ENCODE measurements at regions not wholly inside any gene's neighbourhood (a gene's known extent, or its start where the extent isn't known, plus 50 kb on each side); places are given as distances from the start of the nearest gene placed in this dataset.

- Mint-ChIP-seq H3K4me1 (ENCODE audit: low read depth) (no peaks in the 10 kb centered on the region), H3K4me3 (no peak overlapping the region), H3K27me3 (peaks cover 24% of the 10 kb centered on the region), H3K27ac (no peak overlapping the region), H3K9me3 (peaks cover 2% of the 10 kb centered on the region), H3K36me3 (ENCODE audit: low read depth) (no peaks in the 10 kb centered on the region)
- H3K4me3 ChIP-seq (ENCODE audit: low read length), result no peak overlapping the region
- H3K9me3 ChIP-seq (ENCODE audit: control insufficient read depth in 1 of 2, insufficient read depth in 1 of 2, low read length in 2 of 2), result no peaks in the 10 kb centered on the region
- H3K4me1 ChIP-seq (ENCODE audit: insufficient read depth, low read length), result no peaks in the 10 kb centered on the region
- no peaks in the 10 kb centered on the region for H3K36me3 ChIP-seq (ENCODE audit: insufficient read depth, low read length)
- H3K27ac ChIP-seq (ENCODE audit: low read depth in 1 of 2, low read length in 2 of 2), result no peak overlapping the region
- POLR2A ChIA-PET, result no interaction called here
- DNase-seq (peak in 1 of 14 experiments; percentile 15), ATAC-seq (ENCODE audit: poor library complexity) (no peak)
- CTCF ChIA-PET, result no interaction called here
- H3K27me3 ChIP-seq (ENCODE audit: control insufficient read depth in 1 of 2, insufficient read depth in 2 of 2, low read length in 2 of 2), result peaks cover 4 to 9% of the 10 kb centered on the region in 2 experiments
- TF ChIP-seq CTCF (IDR thresholded peaks at IDR 0.05), result no peak
- intact Hi-C loops (cut with DNase I, micrococcal nuclease), result no loop called here
Measured at GRCh38 chr1:209513226-209513625, 70.3 kb upstream of the CAMK1G start.

- Histone ChIP-seq H3K27ac (ENCODE audit: low read depth in 1 of 2, low read length in 2 of 2) (no peak overlapping the region), H3K36me3 (ENCODE audit: insufficient read depth, low read length) (no peaks in the 10 kb centered on the region), H3K27me3 (ENCODE audit: control insufficient read depth in 1 of 2, insufficient read depth in 2 of 2, low read length in 2 of 2) (peaks cover 4 to 9% of the 10 kb centered on the region in 2 experiments), H3K9me3 (ENCODE audit: control insufficient read depth in 1 of 2, insufficient read depth in 1 of 2, low read length in 2 of 2) (no peaks in the 10 kb centered on the region), H3K4me3 (ENCODE audit: low read length) (no peak overlapping the region), H3K4me1 (ENCODE audit: insufficient read depth, low read length) (no peaks in the 10 kb centered on the region)
- no peak overlapping the region for H3K4me3 Mint-ChIP-seq
- intact Hi-C loops (cut with DNase I, micrococcal nuclease), result no loop called here
- no peak overlapping the region for H3K27ac Mint-ChIP-seq
- H3K36me3 Mint-ChIP-seq (ENCODE audit: low read depth), result no peaks in the 10 kb centered on the region
- ATAC-seq (ENCODE audit: poor library complexity), result no peak
- ChIA-PET CTCF (no interaction called here), POLR2A (no interaction called here)
- DNase-seq, result no peak
- TF ChIP-seq CTCF (IDR thresholded peaks at IDR 0.05), result no peak
- no peaks in the 10 kb centered on the region for H3K4me1 Mint-ChIP-seq (ENCODE audit: low read depth)
- peaks cover 1% of the 10 kb centered on the region for H3K9me3 Mint-ChIP-seq
- peaks cover 24% of the 10 kb centered on the region for H3K27me3 Mint-ChIP-seq
Measured at GRCh38 chr1:209516771-209517680, 66.5 kb upstream of the CAMK1G start.

DNA sequence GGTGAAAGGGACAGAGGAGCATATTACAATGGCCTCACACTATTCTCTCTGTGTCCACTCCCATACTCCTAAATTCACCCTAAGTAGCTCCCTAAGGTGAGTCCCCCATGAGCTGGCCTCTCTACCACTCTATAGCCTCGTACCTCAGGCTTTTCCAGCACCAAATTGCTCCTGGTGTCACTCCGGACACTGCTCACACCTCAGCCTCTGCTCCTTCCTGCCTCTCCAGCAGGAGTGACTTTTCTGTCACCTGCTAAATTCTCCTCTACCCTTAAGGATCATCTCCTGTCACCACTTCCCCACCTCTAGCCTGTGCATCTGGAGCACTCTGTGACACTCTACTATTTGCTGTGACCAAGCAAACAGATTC, 65.8 kb upstream of the CAMK1G start:
- H3K9me3 Mint-ChIP-seq, result no peaks in the 10 kb centered on the region
- Histone ChIP-seq H3K27me3 (ENCODE audit: control insufficient read depth in 1 of 2, insufficient read depth in 2 of 2, low read length in 2 of 2) (peaks cover 4 to 9% of the 10 kb centered on the region in 2 experiments), H3K4me1 (ENCODE audit: insufficient read depth, low read length) (no peaks in the 10 kb centered on the region), H3K27ac (ENCODE audit: low read depth in 1 of 2, low read length in 2 of 2) (no peak overlapping the region), H3K9me3 (ENCODE audit: control insufficient read depth in 1 of 2, insufficient read depth in 1 of 2, low read length in 2 of 2) (no peaks in the 10 kb centered on the region), H3K36me3 (ENCODE audit: insufficient read depth, low read length) (no peaks in the 10 kb centered on the region), H3K4me3 (ENCODE audit: low read length) (no peak overlapping the region)
- intact Hi-C loops (cut with DNase I, micrococcal nuclease), result no loop called here
- H3K4me3 Mint-ChIP-seq, result no peak overlapping the region
- H3K4me1 Mint-ChIP-seq (ENCODE audit: low read depth), result no peaks in the 10 kb centered on the region
- DNase-seq, result no peak
- no peak for ATAC-seq (ENCODE audit: poor library complexity)
- H3K27ac Mint-ChIP-seq, result no peak overlapping the region
- ChIA-PET CTCF (no interaction called here), POLR2A (no interaction called here)
- no peaks in the 10 kb centered on the region for H3K36me3 Mint-ChIP-seq (ENCODE audit: low read depth)
- peaks cover 29% of the 10 kb centered on the region for H3K27me3 Mint-ChIP-seq
- TF ChIP-seq CTCF (IDR thresholded peaks at IDR 0.05), result no peak
